Kidney (tissue), 13 donors: ENCODE measurements at regions not wholly inside any gene's neighbourhood (a gene's known extent, or its start where the extent isn't known, plus 50 kb on each side); places are given as distances from the start of the nearest gene placed in this dataset.

ENCODE experiments used
- DNase-seq, 5 donors: peaks; one replicate each; pipeline ENCODE4 v3.0.0-alpha.2; 2013 to 2020
- FAIRE-seq: peaks from 2 replicates; lab custom pipeline; 2012; peaks lifted over from hg19 to GRCh38; lab: Jason Lieb, UNC
- H3K27ac ChIP-seq, 2 donors: one replicate each; pipeline ENCODE4 v1.7.0; 2013; ENCODE audit warnings: low read depth in 2 of 2, low read length in 2 of 2, inconsistent platforms in 1 of 2
- H3K27me3 ChIP-seq: one replicate; pipeline ENCODE4 v1.7.1; 2013; ENCODE audit warnings: low read length, inconsistent platforms; ENCODE audit not compliant: control insufficient read depth, insufficient read depth
- H3K36me3 ChIP-seq, 3 donors: one replicate each; pipeline versions ENCODE4 v1.7.0 to v1.7.1; 2013; ENCODE audit warnings: low read length in 3 of 3, control low read depth in 1 of 3, inconsistent platforms in 1 of 3; ENCODE audit not compliant: insufficient read depth in 3 of 3, control insufficient read depth in 2 of 3
- H3K4me1 ChIP-seq, 3 donors: one replicate each; pipeline versions ENCODE4 v1.7.0 to v1.7.1; 2013; ENCODE audit warnings: low read length in 3 of 3, inconsistent platforms in 1 of 3, low read depth in 1 of 3; ENCODE audit not compliant: control insufficient read depth in 2 of 3, insufficient read depth in 2 of 3
- H3K4me3 ChIP-seq, 3 donors: one replicate each; pipeline versions ENCODE4 v1.7.0 to v1.8.1; 2013; ENCODE audit warnings: low read length in 3 of 3, control low read depth in 1 of 3, inconsistent platforms in 1 of 3
- H3K9ac ChIP-seq, 3 donors: one replicate each; pipeline versions ENCODE4 v1.7.0 to v1.7.1; 2013; ENCODE audit warnings: low read length in 3 of 3, control low read depth in 1 of 3, inconsistent platforms in 1 of 3
- H3K9me3 ChIP-seq, 3 donors: one replicate each; pipeline versions ENCODE4 v1.7.0 to v1.7.1; 2013; ENCODE audit warnings: low read length in 3 of 3, control low read depth in 1 of 3, inconsistent platforms in 1 of 3; ENCODE audit not compliant: control insufficient read depth in 2 of 3, insufficient read depth in 1 of 3
- CTCF ChIP-seq: IDR thresholded peaks from 3 replicates; pipeline ENCODE4 v1.5.1; 2012; ENCODE audit warnings: mild to moderate bottlenecking, moderate library complexity, borderline replicate concordance; ENCODE audit not compliant: insufficient read depth; ENCODE audit errors: extremely low read depth
- intact Hi-C: fragments of 100-400 bp; cut with DNase I; formaldehyde crosslinking; loops from one replicate; pipeline ENCODE4 v1.11.1; 2022
- donor health status: control.
- donor health status: control.
- donor health status: control.
- donor health status: control.
- donor health status: control.
- donor health status: DM: yes; HTN: yes; CAD: no.
- donor health status: Normal renal cell carcinoma (clear cell type).

DNA sequence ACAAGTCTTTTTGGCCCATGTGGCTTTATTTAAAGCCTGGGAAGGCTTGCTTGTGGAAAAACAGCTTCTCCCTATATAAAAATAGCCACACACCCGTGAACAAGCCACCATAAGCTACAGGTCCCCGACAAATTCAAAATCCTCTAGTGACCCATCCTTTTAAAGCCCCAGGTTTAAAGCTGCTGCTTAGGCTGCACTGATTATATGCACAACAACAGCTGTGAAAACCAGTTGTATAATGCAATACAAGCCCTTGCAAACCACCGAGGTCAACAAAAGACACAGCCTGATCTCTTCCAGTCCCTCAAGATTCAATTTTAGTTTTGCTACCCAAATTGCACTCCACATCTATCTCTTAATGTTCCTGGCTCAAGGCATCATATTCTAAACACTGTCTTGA, 186.0 kb upstream of the WDFY3 start:
- no peak overlapping the region for H3K27ac ChIP-seq
- no peaks in the 10 kb centered on the region for H3K9me3 ChIP-seq
- no peaks in the 10 kb centered on the region for H3K27me3 ChIP-seq
- H3K9ac ChIP-seq = no peak overlapping the region
- TF ChIP-seq CTCF = no peak
- intact Hi-C loops = no loop called here
- DNase-seq = no peak
- no peaks in the 10 kb centered on the region for H3K36me3 ChIP-seq
- no peak overlapping the region for H3K4me3 ChIP-seq
- no peaks in the 10 kb centered on the region for H3K4me1 ChIP-seq
- FAIRE-seq = no peak

DNA sequence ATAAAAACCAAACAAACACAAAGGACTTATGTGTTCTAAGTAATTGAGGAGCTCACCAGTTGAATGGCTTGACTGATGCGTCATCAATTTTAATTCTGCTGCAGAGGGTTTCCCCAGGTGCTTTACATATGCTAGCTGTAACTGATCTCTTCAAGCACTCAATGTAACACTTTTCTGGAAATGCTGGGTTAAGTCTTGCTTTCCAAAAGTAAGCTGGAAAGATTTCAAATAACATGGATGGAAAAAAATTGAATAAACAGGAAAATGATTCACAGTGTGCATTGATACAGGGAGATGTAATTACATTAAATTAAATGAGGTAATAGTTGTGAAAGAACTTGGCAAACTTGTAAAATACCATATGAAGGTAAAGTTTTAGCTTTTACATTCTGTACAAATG, 186.7 kb upstream of the WDFY3 start:
- Histone ChIP-seq H3K9ac (no peak overlapping the region), H3K27me3 (no peaks in the 10 kb centered on the region), H3K9me3 (no peaks in the 10 kb centered on the region), H3K4me3 (no peak overlapping the region), H3K27ac (no peak overlapping the region), H3K36me3 (no peaks in the 10 kb centered on the region), H3K4me1 (no peaks in the 10 kb centered on the region)
- no peak for FAIRE-seq
- no peak for TF ChIP-seq CTCF
- no peak for DNase-seq
- intact Hi-C loops = no loop called here

DNA sequence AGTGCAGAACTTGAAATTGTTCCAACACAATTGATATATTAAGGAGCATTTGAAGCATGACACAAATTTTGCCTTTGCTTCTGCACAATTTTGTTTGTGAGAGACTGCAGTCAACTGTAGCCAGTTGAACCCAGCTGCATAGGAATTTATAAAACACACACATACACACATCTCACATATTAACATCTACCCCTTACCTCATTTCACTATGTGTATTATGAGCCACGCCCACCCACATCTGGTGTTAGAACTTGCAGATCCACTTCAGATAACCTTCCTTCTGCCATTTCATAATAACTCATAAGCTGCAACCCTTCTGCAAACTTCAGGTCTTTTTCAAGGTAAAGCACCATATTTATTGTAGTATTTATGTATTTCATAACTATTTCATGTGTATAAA, 188.1 kb upstream of the WDFY3 start:
- no peak for FAIRE-seq
- Histone ChIP-seq H3K9me3 (no peaks in the 10 kb centered on the region), H3K27ac (no peak overlapping the region), H3K4me3 (no peak overlapping the region), H3K27me3 (no peaks in the 10 kb centered on the region), H3K4me1 (no peaks in the 10 kb centered on the region), H3K9ac (no peak overlapping the region), H3K36me3 (no peaks in the 10 kb centered on the region)
- DNase-seq = no peak
- TF ChIP-seq CTCF = no peak
- intact Hi-C loops = no loop called here

DNA sequence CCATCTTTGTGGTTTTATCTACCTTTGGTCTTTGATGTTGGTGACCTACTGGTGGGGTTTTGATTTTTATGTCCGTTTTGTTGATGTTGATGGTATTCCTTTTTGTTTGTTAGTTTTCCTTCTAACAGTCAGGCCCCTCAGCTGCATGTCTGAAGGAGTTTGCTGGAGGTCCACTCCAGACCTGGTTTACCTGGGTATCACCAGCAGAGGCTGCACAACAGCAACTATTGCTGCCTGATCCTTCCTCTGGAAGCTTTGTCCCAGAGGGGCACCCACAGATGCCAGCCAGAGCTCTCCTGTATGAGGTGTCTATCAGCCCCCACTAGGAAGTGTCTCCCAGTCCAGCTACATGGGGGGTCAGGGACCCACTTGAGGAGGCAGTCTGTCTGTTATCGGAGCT, 199.3 kb upstream of the WDFY3 start:
- Histone ChIP-seq H3K9ac (no peak overlapping the region), H3K9me3 (no peaks in the 10 kb centered on the region), H3K4me1 (no peaks in the 10 kb centered on the region), H3K27me3 (no peaks in the 10 kb centered on the region), H3K36me3 (no peaks in the 10 kb centered on the region), H3K27ac (no peak overlapping the region), H3K4me3 (no peak overlapping the region)
- FAIRE-seq (no peak), DNase-seq (no peak)
- intact Hi-C loops = no loop called here
- no peak for TF ChIP-seq CTCF
